ENCODE measurements at regions not wholly inside any gene's neighbourhood (a gene's known extent, or its start where the extent isn't known, plus 50 kb on each side); places are given as distances from the start of the nearest gene placed in this dataset.
"Not testable (repeated sequence)": the region's sequence is repeated elsewhere in the genome, so short reads cannot be mapped to it uniquely, and the experiment has no call there.

GRCh38 chr6:140147825-140148814 lies 773.7 kb upstream of the CITED2 start:
- H3K9me3 Mint-ChIP-seq (ENCODE audit: insufficient read depth); H3K27ac Mint-ChIP-seq; CTCF ChIA-PET; POLR2A ChIA-PET; ATAC-seq; H3K27me3 Mint-ChIP-seq (ENCODE audit: low read depth); H3K36me3 Mint-ChIP-seq (ENCODE audit: low read depth); H3K4me3 Mint-ChIP-seq; H3K4me1 Mint-ChIP-seq (ENCODE audit: low read depth); DNase-seq: not testable (repeated sequence)

- Mint-ChIP-seq H3K27ac (no peak overlapping the region), H3K4me1 (ENCODE audit: low read depth) (no peaks in the 10 kb centered on the region), H3K27me3 (ENCODE audit: low read depth) (no peaks in the 10 kb centered on the region), H3K9me3 (ENCODE audit: insufficient read depth) (no peaks in the 10 kb centered on the region), H3K36me3 (ENCODE audit: low read depth) (no peaks in the 10 kb centered on the region), H3K4me3 (no peak overlapping the region)
- ChIA-PET CTCF (no interaction called here), POLR2A (no interaction called here)
- DNase-seq (no peak), ATAC-seq (no peak)
Measured at GRCh38 chr6:140140891-140141290, 766.4 kb upstream of the CITED2 start.

GRCh38 chr6:140138311-140139010 lies 764.0 kb upstream of the CITED2 start:
- no peaks in the 10 kb centered on the region for H3K4me1 Mint-ChIP-seq (ENCODE audit: low read depth)
- CTCF ChIA-PET, result no interaction called here
- no peaks in the 10 kb centered on the region for H3K9me3 Mint-ChIP-seq (ENCODE audit: insufficient read depth)
- ATAC-seq, result no peak
- H3K36me3 Mint-ChIP-seq (ENCODE audit: low read depth), result no peaks in the 10 kb centered on the region
- POLR2A ChIA-PET, result no interaction called here
- H3K27me3 Mint-ChIP-seq (ENCODE audit: low read depth), result no peaks in the 10 kb centered on the region
- no peak for DNase-seq
- no peak overlapping the region for H3K27ac Mint-ChIP-seq
- no peak overlapping the region for H3K4me3 Mint-ChIP-seq

- Mint-ChIP-seq H3K36me3 (ENCODE audit: low read depth) (no peaks in the 10 kb centered on the region), H3K4me3 (no peak overlapping the region), H3K9me3 (ENCODE audit: insufficient read depth) (peaks cover 3% of the 10 kb centered on the region), H3K27ac (no peak overlapping the region), H3K4me1 (ENCODE audit: low read depth) (no peaks in the 10 kb centered on the region), H3K27me3 (ENCODE audit: low read depth) (no peaks in the 10 kb centered on the region)
- ATAC-seq (no peak), DNase-seq (no peak)
- ChIA-PET POLR2A (no interaction called here), CTCF (no interaction called here)
Measured at GRCh38 chr6:140134224-140134623, 759.8 kb upstream of the CITED2 start.

- no peaks in the 10 kb centered on the region for H3K36me3 Mint-ChIP-seq (ENCODE audit: low read depth)
- no peak for DNase-seq
- H3K27me3 Mint-ChIP-seq (ENCODE audit: low read depth), result no peaks in the 10 kb centered on the region
- no peak overlapping the region for H3K4me3 Mint-ChIP-seq
- CTCF ChIA-PET, result no interaction called here
- no peak overlapping the region for H3K27ac Mint-ChIP-seq
- POLR2A ChIA-PET, result no interaction called here
- H3K4me1 Mint-ChIP-seq (ENCODE audit: low read depth), result no peaks in the 10 kb centered on the region
- peaks cover 3% of the 10 kb centered on the region for H3K9me3 Mint-ChIP-seq (ENCODE audit: insufficient read depth)
- no peak for ATAC-seq
Measured at GRCh38 chr6:140130074-140130473, 755.6 kb upstream of the CITED2 start.

- no peaks in the 10 kb centered on the region for H3K4me1 Mint-ChIP-seq (ENCODE audit: low read depth)
- POLR2A ChIA-PET, result no interaction called here
- ATAC-seq, result no peak
- CTCF ChIA-PET, result no interaction called here
- H3K27ac Mint-ChIP-seq, result no peak overlapping the region
- H3K36me3 Mint-ChIP-seq (ENCODE audit: low read depth), result no peaks in the 10 kb centered on the region
- H3K27me3 Mint-ChIP-seq (ENCODE audit: low read depth), result no peaks in the 10 kb centered on the region
- DNase-seq, result no peak
- no peaks in the 10 kb centered on the region for H3K9me3 Mint-ChIP-seq (ENCODE audit: insufficient read depth)
- no peak overlapping the region for H3K4me3 Mint-ChIP-seq
Measured at GRCh38 chr6:140124498-140124897, 750.0 kb upstream of the CITED2 start.

- Mint-ChIP-seq H3K36me3 (ENCODE audit: low read depth) (no peaks in the 10 kb centered on the region), H3K9me3 (ENCODE audit: insufficient read depth) (no peaks in the 10 kb centered on the region), H3K4me1 (ENCODE audit: low read depth) (no peaks in the 10 kb centered on the region), H3K27ac (no peak overlapping the region), H3K27me3 (ENCODE audit: low read depth) (peaks cover 6% of the 10 kb centered on the region), H3K4me3 (no peak overlapping the region)
- no peak for ATAC-seq
- CTCF ChIA-PET, result no interaction called here
- DNase-seq, result no peak
- POLR2A ChIA-PET, result no interaction called here
Measured at GRCh38 chr6:140108167-140108566, 733.7 kb upstream of the CITED2 start.

GRCh38 chr6:140107216-140107615 lies 732.8 kb upstream of the CITED2 start:
- POLR2A ChIA-PET, result no interaction called here
- H3K27ac Mint-ChIP-seq, result no peak overlapping the region

GRCh38 chr6:140105857-140106256 lies 731.4 kb upstream of the CITED2 start:
- H3K36me3 Mint-ChIP-seq (ENCODE audit: low read depth), result no peaks in the 10 kb centered on the region
- peaks cover 4% of the 10 kb centered on the region for H3K4me1 Mint-ChIP-seq (ENCODE audit: low read depth)
- no peak overlapping the region for H3K27ac Mint-ChIP-seq
- no peak overlapping the region for H3K4me3 Mint-ChIP-seq
- DNase-seq, result no peak
- peaks cover 1% of the 10 kb centered on the region for H3K27me3 Mint-ChIP-seq (ENCODE audit: low read depth)
- POLR2A ChIA-PET, result no interaction called here
- no peak for ATAC-seq
- no peaks in the 10 kb centered on the region for H3K9me3 Mint-ChIP-seq (ENCODE audit: insufficient read depth)
- CTCF ChIA-PET, result no interaction called here

More at GRCh38 chr6:140107216-140107615, 732.8 kb upstream of the CITED2 start:
- CTCF ChIA-PET, result no interaction called here
- H3K4me3 Mint-ChIP-seq, result no peak overlapping the region
- peaks cover 6% of the 10 kb centered on the region for H3K27me3 Mint-ChIP-seq (ENCODE audit: low read depth)
- no peaks in the 10 kb centered on the region for H3K36me3 Mint-ChIP-seq (ENCODE audit: low read depth)
- ATAC-seq (no peak), DNase-seq (no peak)
- H3K9me3 Mint-ChIP-seq (ENCODE audit: insufficient read depth), result no peaks in the 10 kb centered on the region
- H3K4me1 Mint-ChIP-seq (ENCODE audit: low read depth), result no peaks in the 10 kb centered on the region

GRCh38 chr6:140105241-140105640 lies 730.8 kb upstream of the CITED2 start:
- H3K4me3 Mint-ChIP-seq, result no peak overlapping the region
- DNase-seq (no peak), ATAC-seq (no peak)
- H3K27me3 Mint-ChIP-seq (ENCODE audit: low read depth), result no peaks in the 10 kb centered on the region
- no peaks in the 10 kb centered on the region for H3K9me3 Mint-ChIP-seq (ENCODE audit: insufficient read depth)
- ChIA-PET CTCF (no interaction called here), POLR2A (no interaction called here)
- no peaks in the 10 kb centered on the region for H3K36me3 Mint-ChIP-seq (ENCODE audit: low read depth)
- H3K27ac Mint-ChIP-seq, result no peak overlapping the region
- H3K4me1 Mint-ChIP-seq (ENCODE audit: low read depth), result peaks cover 4% of the 10 kb centered on the region

GRCh38 chr6:140101818-140102217 lies 727.4 kb upstream of the CITED2 start:
- CTCF ChIA-PET, result no interaction called here
- Mint-ChIP-seq H3K4me1 (ENCODE audit: low read depth) (peaks cover 4% of the 10 kb centered on the region), H3K4me3 (no peak overlapping the region), H3K27ac (no peak overlapping the region), H3K36me3 (ENCODE audit: low read depth) (no peaks in the 10 kb centered on the region), H3K27me3 (ENCODE audit: low read depth) (no peaks in the 10 kb centered on the region), H3K9me3 (ENCODE audit: insufficient read depth) (no peaks in the 10 kb centered on the region)
- ATAC-seq (no peak), DNase-seq (no peak)
- POLR2A ChIA-PET, result no interaction called here

- H3K9me3 Mint-ChIP-seq (ENCODE audit: insufficient read depth), result no peaks in the 10 kb centered on the region
- no peaks in the 10 kb centered on the region for H3K27me3 Mint-ChIP-seq (ENCODE audit: low read depth)
- H3K27ac Mint-ChIP-seq, result peak overlapping the region; percentile 23
- no peak for ATAC-seq
- ChIA-PET CTCF (interaction anchor here (0.6 kb wide), 1 partner anchor 1552 kb away, joined by 3 read pairs; no protein-coding TSS in a partner anchor), POLR2A (no interaction called here)
- no peaks in the 10 kb centered on the region for H3K36me3 Mint-ChIP-seq (ENCODE audit: low read depth)
- no peak overlapping the region for H3K4me3 Mint-ChIP-seq
- H3K4me1 Mint-ChIP-seq (ENCODE audit: low read depth), result peaks cover 4% of the 10 kb centered on the region
- DNase-seq, result no peak
Measured at GRCh38 chr6:140101367-140101766, 726.9 kb upstream of the CITED2 start.

Data from activated CD8-positive, alpha-beta T cell treated with anti-CD3 and anti-CD28 coated beads, Interleukin-2, amount 10 ng/mL, durations not matched to agents 7 days and 5 days (primary cell).